CD14-positive monocyte (primary cell): ENCODE measurements at regions not wholly inside any gene's neighbourhood (a gene's known extent, or its start where the extent isn't known, plus 50 kb on each side); places are given as distances from the start of the nearest gene placed in this dataset.

Source experiments
- DNase-seq, 3 donors: peaks; one replicate each; pipeline ENCODE4 v3.0.0-alpha.2; 2011 to 2022
- H2AFZ ChIP-seq: 2 replicates; pipeline ENCODE4 v1.6.0; 2012; ENCODE audit warnings: mild to moderate bottlenecking, low read depth, low read length, inconsistent platforms; ENCODE audit not compliant: insufficient read depth, poor library complexity, severe bottlenecking
- H3K27ac ChIP-seq, 2 donors: 1 replicate in 1 of 2; 2 replicates in 1 of 2; pipeline ENCODE4 v1.5.1; 2012 to 2013; ENCODE audit warnings: low read length in 2 of 2, control low read depth in 1 of 2, inconsistent platforms in 1 of 2, low read depth in 1 of 2, mild to moderate bottlenecking in 1 of 2
- H3K27me3 ChIP-seq, 2 donors: one replicate each; pipeline versions ENCODE4 v1.6.0 to v1.6.1; 2011 to 2013; ENCODE audit warnings: low read length in 2 of 2; ENCODE audit not compliant: control insufficient read depth in 2 of 2, insufficient read depth in 2 of 2
- H3K36me3 ChIP-seq, 2 donors: replicated peaks in 1 of 2; 1 replicate in 1 of 2; 2 replicates in 1 of 2; pipeline versions ENCODE4 v1.5.1 to v1.6.1; 2012 to 2013; ENCODE audit warnings: low read length in 2 of 2, control low read depth in 1 of 2, inconsistent platforms in 1 of 2, mild to moderate bottlenecking in 1 of 2; ENCODE audit not compliant: insufficient read depth in 2 of 2, control insufficient read depth in 1 of 2
- H3K4me1 ChIP-seq, 2 donors: 1 replicate in 1 of 2; 2 replicates in 1 of 2; pipeline versions ENCODE4 v1.5.1 to v1.6.1; 2012 to 2013; ENCODE audit warnings: low read length in 2 of 2, control low read depth in 1 of 2, inconsistent platforms in 1 of 2, mild to moderate bottlenecking in 1 of 2, moderate library complexity in 1 of 2; ENCODE audit not compliant: insufficient read depth in 2 of 2, control insufficient read depth in 1 of 2
- H3K4me2 ChIP-seq: replicated peaks from 2 replicates; pipeline ENCODE3; 2012; ENCODE audit warnings: low read length, moderate library complexity, mild to moderate bottlenecking; ENCODE audit not compliant: poor library complexity, severe bottlenecking; ENCODE audit errors: extremely low read depth
- H3K4me3 ChIP-seq, 3 experiments: fragments of 200-600 bp in 1 of 3; sonication (generic) in 1 of 3; replicated peaks in 1 of 3; 1 replicate in 2 of 3; 2 replicates in 1 of 3; pipeline ENCODE4 v1.5.1; 2011 to 2013; ENCODE audit warnings: low read length in 3 of 3, mild to moderate bottlenecking in 3 of 3, control low read depth in 2 of 3, low read depth in 2 of 3, inconsistent platforms in 1 of 3, moderate library complexity in 1 of 3
- H3K79me2 ChIP-seq: 2 replicates; pipeline ENCODE4 v1.6.0; 2012; ENCODE audit warnings: mild to moderate bottlenecking, control low read depth, inconsistent platforms, low read length, moderate library complexity; ENCODE audit not compliant: insufficient read depth
- H3K9ac ChIP-seq: 2 replicates; pipeline ENCODE4 v1.6.0; 2017; ENCODE audit warnings: low read length, mild to moderate bottlenecking; ENCODE audit not compliant: insufficient read depth, poor library complexity, severe bottlenecking
- H3K9me3 ChIP-seq, 2 donors: replicated peaks in 1 of 2; 1 replicate in 1 of 2; 2 replicates in 1 of 2; pipeline versions ENCODE4 v1.5.1 to v1.6.1; 2012 to 2013; ENCODE audit warnings: low read length in 2 of 2, control low read depth in 1 of 2; ENCODE audit not compliant: control insufficient read depth in 1 of 2, insufficient read depth in 1 of 2
- H4K20me1 ChIP-seq: 2 replicates; pipeline ENCODE4 v1.6.0; 2012; ENCODE audit warnings: mild to moderate bottlenecking, low read length, control low read depth, moderate library complexity; ENCODE audit not compliant: insufficient read depth
- H3K27ac Mint-ChIP-seq, 7 donors: one replicate each; pipeline ENCODE4 v1.8.0; 2020; ENCODE audit warnings: mild to moderate bottlenecking in 7 of 7, mixed read lengths in 7 of 7, moderate library complexity in 6 of 7, inconsistent platforms in 2 of 7
- H3K27me3 Mint-ChIP-seq, 3 donors: one replicate each; pipeline ENCODE4 v1.8.0; 2021 to 2022; ENCODE audit warnings: low read depth in 3 of 3, mild to moderate bottlenecking in 3 of 3, mixed read lengths in 3 of 3, moderate library complexity in 3 of 3, inconsistent platforms in 1 of 3
- H3K36me3 Mint-ChIP-seq, 2 donors: one replicate each; pipeline ENCODE4 v1.8.0; 2020; ENCODE audit warnings: mixed read lengths in 2 of 2, inconsistent platforms in 1 of 2, mild to moderate bottlenecking in 1 of 2
- H3K4me1 Mint-ChIP-seq: one replicate; pipeline ENCODE4 v1.8.0; 2020; ENCODE audit warnings: mild to moderate bottlenecking, mixed read lengths
- H3K4me3 Mint-ChIP-seq, 2 donors: one replicate each; pipeline ENCODE4 v1.8.0; 2020; ENCODE audit warnings: mild to moderate bottlenecking in 2 of 2, mixed read lengths in 2 of 2, moderate library complexity in 1 of 2
- H3K9me3 Mint-ChIP-seq, 7 donors: one replicate each; pipeline ENCODE4 v1.8.0; 2020 to 2022; ENCODE audit warnings: mixed read lengths in 7 of 7, mild to moderate bottlenecking in 6 of 7, moderate library complexity in 6 of 7, inconsistent platforms in 2 of 7
- CTCF ChIP-seq: fragments of 200-600 bp; IDR thresholded peaks from one replicate; pipeline ENCODE4 v1.8.0; 2022; ENCODE audit warnings: antibody characterized with exemption, mild to moderate bottlenecking
- WGBS: methylation state at CpG from one replicate; pipeline ENCODE4 v1.1.5; 2013; ENCODE audit warnings: missing lambda C conversion rate; ENCODE audit not compliant: insufficient coverage; 5-methylcytosine and 5-hydroxymethylcytosine counted together
- intact Hi-C, 2 donors: fragments of 100-400 bp; cut with micrococcal nuclease; formaldehyde crosslinking; loops; one replicate each; pipeline versions ENCODE4 v1.15.0 to v1.15.1; 2023

GRCh38 chr14:42378880-42379279 lies 772.2 kb downstream of the LRFN5 start:
- Mint-ChIP-seq H3K9me3 (peaks cover 0 to 6% (median 3%) of the 10 kb centered on the region in 7 donors), H3K27me3 (peaks cover 0 to 2% (median 0%) of the 10 kb centered on the region in 3 donors), H3K36me3 (no peaks in the 10 kb centered on the region), H3K4me1 (no peaks in the 10 kb centered on the region), H3K4me3 (no peak overlapping the region), H3K27ac (no peak overlapping the region)
- no peak overlapping the region for H3K9ac ChIP-seq
- H3K9me3 ChIP-seq = no peaks in the 10 kb centered on the region
- WGBS = 95% methylated on average over 4 of the region's 4 CpGs
- no peak for TF ChIP-seq CTCF
- H4K20me1 ChIP-seq = no peaks in the 10 kb centered on the region
- intact Hi-C loops = no loop called here
- H3K4me2 ChIP-seq = no peak overlapping the region
- no peak overlapping the region for H2AFZ ChIP-seq
- no peak for DNase-seq
- H3K27me3 ChIP-seq = no peaks in the 10 kb centered on the region
- no peaks in the 10 kb centered on the region for H3K4me1 ChIP-seq
- H3K4me3 ChIP-seq = no peak overlapping the region
- no peaks in the 10 kb centered on the region for H3K79me2 ChIP-seq
- no peaks in the 10 kb centered on the region for H3K36me3 ChIP-seq
- H3K27ac ChIP-seq = no peak overlapping the region

GRCh38 chr14:42378274-42378673 lies 771.6 kb downstream of the LRFN5 start:
- no peaks in the 10 kb centered on the region for H3K36me3 Mint-ChIP-seq
- Histone ChIP-seq H3K27me3 (no peaks in the 10 kb centered on the region), H3K4me2 (no peak overlapping the region), H3K36me3 (no peaks in the 10 kb centered on the region), H4K20me1 (no peaks in the 10 kb centered on the region), H3K79me2 (no peaks in the 10 kb centered on the region), H2AFZ (no peak overlapping the region), H3K4me3 (no peak overlapping the region), H3K9me3 (no peaks in the 10 kb centered on the region), H3K4me1 (no peaks in the 10 kb centered on the region), H3K9ac (no peak overlapping the region), H3K27ac (no peak overlapping the region)
- TF ChIP-seq CTCF = no peak
- no peak overlapping the region for H3K4me3 Mint-ChIP-seq
- H3K9me3 Mint-ChIP-seq = peaks cover 0 to 6% (median 3%) of the 10 kb centered on the region in 7 donors
- H3K27ac Mint-ChIP-seq = no peak overlapping the region
- H3K27me3 Mint-ChIP-seq = peaks cover 0 to 2% (median 0%) of the 10 kb centered on the region in 3 donors
- intact Hi-C loops = no loop called here
- WGBS = 89% methylated on average over 1 of the region's 3 CpGs
- no peaks in the 10 kb centered on the region for H3K4me1 Mint-ChIP-seq
- no peak for DNase-seq
